ENCODE measurements at regions not wholly inside any gene's neighbourhood (a gene's known extent, or its start where the extent isn't known, plus 50 kb on each side); places are given as distances from the start of the nearest gene placed in this dataset.

DNA sequence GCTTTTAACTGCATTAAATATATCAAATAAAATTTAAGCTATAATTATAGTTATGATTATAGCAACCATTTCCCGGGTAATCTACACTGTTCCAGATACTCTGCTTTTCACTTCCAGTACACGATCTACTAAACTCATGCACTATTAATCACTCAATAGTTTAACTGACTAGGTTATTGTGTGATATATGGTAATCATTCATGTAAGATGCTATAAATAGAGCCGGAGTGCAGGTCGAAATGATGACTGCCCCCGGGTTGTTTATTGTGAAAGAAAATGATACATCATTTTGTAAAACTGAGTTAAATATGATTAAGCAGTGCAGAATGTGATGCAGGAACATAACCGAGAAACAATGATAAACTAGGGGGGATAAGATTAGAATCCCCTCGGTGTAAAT lies 434.6 kb upstream of the DSEL start:
- Histone ChIP-seq H3K27me3 (no peaks in the 10 kb centered on the region), H3K9me2 (replicated peaks; ENCODE audit: insufficient read depth) (no peaks in the 10 kb centered on the region), H3K27ac (no peak overlapping the region), H3K9me3 (ENCODE audit: low read depth) (no peaks in the 10 kb centered on the region), H2AFZ (no peak overlapping the region), H3K4me1 (ENCODE audit: insufficient read depth) (no peaks in the 10 kb centered on the region), H4K20me1 (ENCODE audit: insufficient read depth, poor library complexity, severe bottlenecking) (no peaks in the 10 kb centered on the region), H3K79me2 (no peaks in the 10 kb centered on the region), H3K4me3 (no peak overlapping the region), H3K4me2 (no peak overlapping the region), H3K36me3 (replicated peaks; ENCODE audit: insufficient read depth, low read depth) (no peaks in the 10 kb centered on the region)
- WGBS (ENCODE audit: low lambda C conversion rate, missing lambda C conversion rate) = 90% methylated on average over 7 of the region's 7 CpGs
- no peak for DNase-seq (ENCODE audit: low spot score)
- TF ChIP-seq, protein P1, sequence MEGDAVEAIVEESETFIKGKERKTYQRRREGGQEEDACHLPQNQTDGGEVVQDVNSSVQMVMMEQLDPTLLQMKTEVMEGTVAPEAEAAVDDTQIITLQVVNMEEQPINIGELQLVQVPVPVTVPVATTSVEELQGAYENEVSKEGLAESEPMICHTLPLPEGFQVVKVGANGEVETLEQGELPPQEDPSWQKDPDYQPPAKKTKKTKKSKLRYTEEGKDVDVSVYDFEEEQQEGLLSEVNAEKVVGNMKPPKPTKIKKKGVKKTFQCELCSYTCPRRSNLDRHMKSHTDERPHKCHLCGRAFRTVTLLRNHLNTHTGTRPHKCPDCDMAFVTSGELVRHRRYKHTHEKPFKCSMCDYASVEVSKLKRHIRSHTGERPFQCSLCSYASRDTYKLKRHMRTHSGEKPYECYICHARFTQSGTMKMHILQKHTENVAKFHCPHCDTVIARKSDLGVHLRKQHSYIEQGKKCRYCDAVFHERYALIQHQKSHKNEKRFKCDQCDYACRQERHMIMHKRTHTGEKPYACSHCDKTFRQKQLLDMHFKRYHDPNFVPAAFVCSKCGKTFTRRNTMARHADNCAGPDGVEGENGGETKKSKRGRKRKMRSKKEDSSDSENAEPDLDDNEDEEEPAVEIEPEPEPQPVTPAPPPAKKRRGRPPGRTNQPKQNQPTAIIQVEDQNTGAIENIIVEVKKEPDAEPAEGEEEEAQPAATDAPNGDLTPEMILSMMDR (IDR thresholded peaks at IDR 0.05; ENCODE audit: poor library complexity) = no peak
- TF ChIP-seq EZH2 (IDR thresholded peaks at IDR 0.05; ENCODE audit: borderline replicate concordance) = no peak
- no peak for TF ChIP-seq EZH2phosphoT487 (IDR thresholded peaks at IDR 0.05; ENCODE audit: low read depth, severe bottlenecking, unreplicated experiment)

- no peak overlapping the region for H3K4me3 ChIP-seq
- no peaks in the 10 kb centered on the region for H3K4me1 ChIP-seq (ENCODE audit: insufficient read depth)
- WGBS (ENCODE audit: low lambda C conversion rate, missing lambda C conversion rate) = 47% methylated on average over 3 of the region's 3 CpGs
- no peak overlapping the region for H3K27ac ChIP-seq
- TF ChIP-seq EZH2 (IDR thresholded peaks at IDR 0.05; ENCODE audit: borderline replicate concordance) = no peak
- TF ChIP-seq, protein P1 (IDR thresholded peaks at IDR 0.05; ENCODE audit: poor library complexity) = no peak
- TF ChIP-seq EZH2phosphoT487 (IDR thresholded peaks at IDR 0.05; ENCODE audit: low read depth, severe bottlenecking, unreplicated experiment) = no peak
- no peak overlapping the region for H3K4me2 ChIP-seq
- H3K9me3 ChIP-seq (ENCODE audit: low read depth) = no peaks in the 10 kb centered on the region
- H4K20me1 ChIP-seq (ENCODE audit: insufficient read depth, poor library complexity, severe bottlenecking) = no peaks in the 10 kb centered on the region
- H3K79me2 ChIP-seq = no peaks in the 10 kb centered on the region
- no peak overlapping the region for H2AFZ ChIP-seq
- H3K27me3 ChIP-seq = no peaks in the 10 kb centered on the region
- no peak for DNase-seq (ENCODE audit: low spot score)
- no peaks in the 10 kb centered on the region for H3K9me2 ChIP-seq (replicated peaks; ENCODE audit: insufficient read depth)
- no peaks in the 10 kb centered on the region for H3K36me3 ChIP-seq (replicated peaks; ENCODE audit: insufficient read depth, low read depth)
These were observed 422.1 kb upstream of the DSEL start for GRCh38 chr18:67938660-67939059.

DNA sequence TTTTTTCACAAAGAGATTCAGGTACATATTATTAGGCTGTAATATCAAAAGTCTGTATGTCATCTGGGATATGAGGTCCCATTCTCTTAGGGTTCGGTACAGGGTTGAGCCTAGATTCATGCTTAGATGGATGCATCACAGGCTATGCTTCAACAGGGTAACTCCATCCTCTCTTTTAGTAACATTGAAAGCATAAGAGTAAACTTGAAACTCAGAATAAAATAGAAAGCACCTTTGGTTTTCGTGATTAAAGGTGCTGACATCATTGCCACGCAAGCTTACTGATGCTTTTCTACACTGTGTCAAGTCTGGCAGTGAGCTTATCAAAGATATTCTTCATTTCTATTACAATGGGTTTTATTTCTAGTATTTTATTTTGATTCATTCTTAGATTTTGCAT lies 419.1 kb upstream of the DSEL start:
- DNase-seq (ENCODE audit: low spot score) = no peak
- H2AFZ ChIP-seq = no peak overlapping the region
- H3K27me3 ChIP-seq = no peaks in the 10 kb centered on the region
- no peaks in the 10 kb centered on the region for H3K36me3 ChIP-seq (replicated peaks; ENCODE audit: insufficient read depth, low read depth)
- no peak overlapping the region for H3K4me2 ChIP-seq
- TF ChIP-seq EZH2 (IDR thresholded peaks at IDR 0.05; ENCODE audit: borderline replicate concordance) (no peak), EZH2phosphoT487 (IDR thresholded peaks at IDR 0.05; ENCODE audit: low read depth, severe bottlenecking, unreplicated experiment) (no peak)
- TF ChIP-seq, protein P1 (IDR thresholded peaks at IDR 0.05; ENCODE audit: poor library complexity) = no peak
- H3K4me1 ChIP-seq (ENCODE audit: insufficient read depth) = no peaks in the 10 kb centered on the region
- no peaks in the 10 kb centered on the region for H3K9me3 ChIP-seq (ENCODE audit: low read depth)
- no peak overlapping the region for H3K27ac ChIP-seq
- H3K79me2 ChIP-seq = no peaks in the 10 kb centered on the region
- 93% methylated on average over 3 of the region's 3 CpGs for WGBS (ENCODE audit: low lambda C conversion rate, missing lambda C conversion rate)
- H4K20me1 ChIP-seq (ENCODE audit: insufficient read depth, poor library complexity, severe bottlenecking) = no peaks in the 10 kb centered on the region
- H3K9me2 ChIP-seq (replicated peaks; ENCODE audit: insufficient read depth) = no peaks in the 10 kb centered on the region
- H3K4me3 ChIP-seq = no peak overlapping the region

- Histone ChIP-seq H3K27ac (no peak overlapping the region), H3K79me2 (no peaks in the 10 kb centered on the region), H3K9me2 (replicated peaks; ENCODE audit: insufficient read depth) (no peaks in the 10 kb centered on the region), H4K20me1 (ENCODE audit: insufficient read depth, poor library complexity, severe bottlenecking) (no peaks in the 10 kb centered on the region), H3K27me3 (no peaks in the 10 kb centered on the region), H3K4me2 (no peak overlapping the region), H3K4me3 (no peak overlapping the region), H3K4me1 (ENCODE audit: insufficient read depth) (no peaks in the 10 kb centered on the region), H3K9me3 (ENCODE audit: low read depth) (no peaks in the 10 kb centered on the region), H2AFZ (no peak overlapping the region), H3K36me3 (replicated peaks; ENCODE audit: insufficient read depth, low read depth) (no peaks in the 10 kb centered on the region)
- TF ChIP-seq EZH2phosphoT487 (IDR thresholded peaks at IDR 0.05; ENCODE audit: low read depth, severe bottlenecking, unreplicated experiment) = no peak
- TF ChIP-seq EZH2 (IDR thresholded peaks at IDR 0.05; ENCODE audit: borderline replicate concordance) = no peak
- TF ChIP-seq, protein P1 (IDR thresholded peaks at IDR 0.05; ENCODE audit: poor library complexity) = no peak
- 91% methylated on average over 1 of the region's 1 CpG for WGBS (ENCODE audit: low lambda C conversion rate, missing lambda C conversion rate)
- no peak for DNase-seq (ENCODE audit: low spot score)
These were observed 416.8 kb upstream of the DSEL start for GRCh38 chr18:67933271-67933670.

Measured in hepatocyte (in vitro differentiated cells).